Hematopoietic multipotent progenitor cell treated with erythropoietin and hydrocortisone succinate and interleukin-3 and kit ligand, for 4 days (in vitro differentiated cells): ENCODE measurements at regions not wholly inside any gene's neighbourhood (a gene's known extent, or its start where the extent isn't known, plus 50 kb on each side); places are given as distances from the start of the nearest gene placed in this dataset.

Experiments
- DNase-seq: peaks from one replicate; pipeline ENCODE4 v3.0.0-alpha.2; 2015

- no peak for DNase-seq
Measured at GRCh38 chr4:151614561-151614960, 146.2 kb downstream of the GATB start.

DNA sequence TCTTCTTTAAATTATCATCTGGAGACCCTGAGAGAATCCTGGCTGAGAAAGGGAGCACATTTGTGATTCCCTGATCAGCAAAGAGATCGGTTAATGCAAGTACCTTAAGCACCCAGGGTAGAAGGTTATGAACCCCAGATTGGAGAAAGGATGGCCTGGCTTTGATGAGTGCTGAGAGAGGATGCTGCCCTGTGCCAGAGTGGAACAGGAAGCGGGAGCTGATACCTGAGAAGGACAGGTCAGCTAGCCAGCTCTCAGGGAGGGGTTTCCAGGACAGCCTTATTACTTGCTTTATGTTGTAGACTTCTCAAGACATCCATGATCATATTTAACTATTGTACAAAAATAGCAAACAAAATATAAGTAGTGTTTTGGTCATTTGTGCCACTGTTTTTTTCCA is 141.9 kb downstream of the GATB start:
- DNase-seq: no peak

DNA sequence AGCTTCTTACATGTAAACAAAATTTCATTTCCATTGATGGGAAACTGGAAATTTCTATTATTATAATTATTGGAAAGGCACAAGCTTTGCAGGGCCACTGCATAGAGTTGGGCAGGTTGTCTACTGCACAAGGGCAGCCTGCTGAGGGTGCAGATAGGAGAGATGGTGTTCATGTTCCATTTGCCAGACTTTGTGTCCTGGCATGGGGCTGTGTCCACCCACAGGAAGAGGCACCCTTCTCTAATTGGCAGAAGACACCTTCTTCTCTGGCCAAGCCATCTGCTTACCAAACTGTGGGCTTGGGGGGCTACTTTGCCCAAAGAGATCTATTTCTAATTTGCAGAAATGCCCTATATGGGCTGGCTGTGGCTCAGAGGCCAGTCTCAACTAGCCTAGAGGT is 140.7 kb downstream of the GATB start:
- no peak for DNase-seq
